Stimulated activated CD8-positive, alpha-beta memory T cell treated with anti-CD3 and anti-CD28 coated beads, Interleukin-2, amount 100 ng/mL, for 1 hour (primary cell): ENCODE measurements at regions not wholly inside any gene's neighbourhood (a gene's known extent, or its start where the extent isn't known, plus 50 kb on each side); places are given as distances from the start of the nearest gene placed in this dataset.

ENCODE experiments used
- DNase-seq, 2 donors: peaks; one replicate each; pipeline ENCODE4 v3.0.0-alpha.2; 2020; ENCODE audit warnings: low read depth in 2 of 2

DNA sequence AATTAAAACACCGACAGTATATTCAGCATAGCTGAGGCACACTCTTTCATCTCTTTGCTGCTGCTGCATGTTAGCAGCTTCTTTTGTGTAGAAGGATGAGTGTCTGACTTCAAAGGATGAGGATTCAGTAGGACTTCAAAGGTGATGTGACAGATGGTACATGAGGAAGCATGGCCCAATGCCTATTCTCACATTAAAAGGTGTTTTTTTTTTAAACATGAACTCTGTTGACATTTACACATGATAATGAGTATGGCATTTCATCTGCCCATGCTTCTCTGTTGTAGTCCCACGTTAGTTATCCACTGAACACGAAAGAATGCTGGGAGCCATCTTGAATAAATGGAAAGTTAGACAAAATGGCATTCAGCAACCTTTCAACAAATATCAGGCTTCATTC, 1950.8 kb upstream of the PIK3C3 start:
- DNase-seq, result no peak

DNA sequence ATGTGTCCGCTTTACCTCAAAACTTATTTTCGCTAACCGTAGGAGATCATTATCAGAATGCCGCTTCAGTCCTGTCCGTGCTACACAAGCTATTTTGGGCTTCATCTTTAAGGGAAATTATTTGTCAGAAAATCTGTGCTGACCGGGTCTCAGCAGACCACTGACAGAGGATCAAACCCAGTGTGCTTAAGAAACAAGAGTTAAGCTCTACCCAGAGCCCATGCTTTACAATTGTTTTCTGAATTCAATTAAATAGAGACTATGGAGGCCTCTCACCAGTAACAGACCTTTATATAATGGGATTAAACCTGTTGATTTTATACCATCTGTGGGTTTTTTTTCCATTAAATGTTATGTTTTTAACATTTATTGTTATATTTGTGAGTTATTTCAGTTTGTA, 1956.7 kb upstream of the PIK3C3 start:
- no peak for DNase-seq

DNA sequence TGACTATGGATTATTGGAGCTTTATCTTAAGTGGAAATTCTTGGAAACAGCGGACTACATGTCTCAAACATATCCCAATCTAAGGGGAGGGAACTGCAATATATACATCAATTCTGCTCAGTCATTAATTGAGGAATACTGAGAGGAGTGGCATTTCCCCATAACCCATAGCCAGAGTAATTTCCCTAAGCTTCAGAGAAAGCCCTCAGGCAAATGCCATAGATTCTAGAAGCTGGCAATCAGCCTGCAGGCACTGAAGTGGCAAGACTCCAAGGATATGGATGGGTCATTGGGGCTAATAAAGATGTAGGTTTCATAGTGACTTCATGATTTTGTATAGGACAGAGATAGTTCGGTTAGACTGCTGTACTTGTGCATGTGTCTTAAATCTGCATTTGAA, 1960.5 kb upstream of the PIK3C3 start:
- DNase-seq, result no peak

DNA sequence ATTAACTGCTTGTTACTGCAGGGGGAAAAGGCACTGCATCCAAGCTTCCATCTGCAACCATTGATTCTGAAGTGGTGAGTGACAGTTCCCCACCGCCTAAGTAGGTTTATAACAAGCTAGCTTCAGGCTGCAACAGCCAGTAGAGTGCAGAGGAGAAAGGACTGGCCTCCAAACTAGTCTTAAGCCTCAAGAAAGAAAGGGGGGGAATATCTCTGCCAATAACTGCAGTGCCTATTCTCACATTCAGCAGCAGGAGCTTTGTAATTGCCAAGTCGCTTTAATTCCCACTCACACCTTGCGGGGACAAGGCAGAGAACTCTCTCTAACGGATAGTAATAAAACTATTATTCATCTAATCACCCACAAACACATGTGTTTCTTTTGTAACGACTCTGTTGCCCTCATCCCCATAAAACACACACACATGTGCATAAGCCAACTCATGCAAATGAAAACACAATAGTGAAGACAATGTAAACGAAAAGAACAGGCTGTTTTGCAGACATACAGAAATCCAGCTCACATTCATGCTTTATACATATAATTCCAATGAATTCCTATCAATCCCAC, 1963.3 kb upstream of the PIK3C3 start:
- DNase-seq, result no peak

DNA sequence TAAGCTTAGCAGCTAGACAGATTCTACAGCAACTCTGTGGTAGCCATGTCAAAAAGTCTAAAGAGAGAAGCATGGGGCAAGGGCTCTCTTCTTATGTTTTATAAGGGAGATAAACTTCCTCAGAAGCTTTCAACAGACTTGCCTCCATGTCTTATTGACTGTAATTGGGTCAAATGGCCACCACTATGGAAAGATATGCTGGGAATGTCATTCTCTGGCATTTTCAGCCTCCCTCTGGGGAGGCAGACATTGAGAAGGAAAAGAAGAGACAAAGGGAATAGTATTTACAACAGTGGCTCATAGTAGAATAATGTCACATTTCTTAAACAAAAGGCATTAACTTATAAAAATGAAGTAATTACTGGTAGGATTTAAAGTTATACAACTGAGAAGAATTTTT, 1964.5 kb upstream of the PIK3C3 start:
- no peak for DNase-seq

DNA sequence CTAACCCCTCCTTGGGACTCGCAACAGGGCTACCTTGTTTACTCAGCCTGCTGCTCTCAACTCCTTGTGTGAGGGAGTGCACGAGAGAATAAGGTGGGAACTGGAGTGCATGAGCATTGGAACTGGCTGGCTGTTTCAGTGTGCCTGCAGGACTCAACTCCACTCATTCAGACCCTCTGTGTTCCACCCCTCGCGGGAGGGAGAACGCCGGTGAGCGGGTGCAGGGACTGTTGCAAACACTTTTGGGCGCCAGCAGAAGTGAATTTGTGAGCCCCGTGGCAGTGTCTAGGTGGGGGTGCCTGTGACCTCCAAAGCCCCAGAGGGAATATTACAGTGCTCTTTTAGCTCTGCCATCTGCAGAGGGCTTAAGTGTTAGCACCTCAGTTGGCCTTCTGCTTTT, 1978.3 kb upstream of the PIK3C3 start:
- DNase-seq, result no peak

DNA sequence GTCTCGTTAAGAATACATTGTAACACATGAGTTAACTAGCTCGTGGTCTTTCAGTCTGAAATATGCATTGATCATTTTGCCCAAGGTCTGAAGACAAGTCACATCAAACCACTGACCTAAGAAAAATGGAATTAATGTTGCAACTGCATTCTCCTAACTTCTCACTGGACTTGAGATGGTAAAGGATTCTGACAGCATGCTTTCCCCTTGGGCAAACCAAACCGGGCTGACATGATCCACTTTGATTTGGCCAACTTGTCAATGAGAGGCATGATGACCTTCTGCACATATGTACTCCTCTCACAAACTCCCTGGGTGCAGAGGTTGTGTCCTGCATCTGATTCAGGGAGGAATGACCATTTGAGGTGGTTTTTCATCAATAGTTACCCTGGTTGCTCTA, 1982.5 kb upstream of the PIK3C3 start:
- no peak for DNase-seq

DNA sequence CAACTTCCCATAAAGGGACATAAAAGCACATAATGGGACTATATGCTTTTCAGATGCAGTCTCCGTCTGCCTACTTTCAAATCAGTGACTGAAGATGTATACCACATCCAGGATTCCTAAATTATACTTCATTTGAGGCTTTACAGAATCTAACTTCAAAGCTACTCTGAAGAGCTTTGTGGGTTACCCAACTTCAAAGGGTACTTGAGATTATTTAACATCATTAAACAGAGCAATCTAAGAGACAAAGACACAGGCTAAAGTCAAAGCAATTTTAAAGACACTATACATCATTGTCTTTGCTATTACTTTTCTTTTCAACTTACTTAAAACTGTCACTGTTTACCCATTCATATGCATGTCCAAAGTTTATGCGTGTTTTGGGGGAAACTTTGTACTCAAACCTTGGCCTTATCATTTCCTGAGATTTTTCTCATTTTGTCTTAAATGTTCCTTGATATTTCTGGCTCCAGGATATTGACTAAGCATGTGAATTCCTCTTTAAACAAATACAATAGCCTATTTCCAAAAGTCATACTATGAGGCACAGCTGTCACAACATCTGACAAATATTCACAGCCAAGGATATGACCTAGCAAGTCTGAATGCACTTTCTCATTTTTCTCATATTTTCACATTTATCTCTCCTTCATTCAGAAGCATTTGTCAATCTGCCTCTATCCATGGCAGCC, 1985.1 kb upstream of the PIK3C3 start:
- DNase-seq, result no peak

DNA sequence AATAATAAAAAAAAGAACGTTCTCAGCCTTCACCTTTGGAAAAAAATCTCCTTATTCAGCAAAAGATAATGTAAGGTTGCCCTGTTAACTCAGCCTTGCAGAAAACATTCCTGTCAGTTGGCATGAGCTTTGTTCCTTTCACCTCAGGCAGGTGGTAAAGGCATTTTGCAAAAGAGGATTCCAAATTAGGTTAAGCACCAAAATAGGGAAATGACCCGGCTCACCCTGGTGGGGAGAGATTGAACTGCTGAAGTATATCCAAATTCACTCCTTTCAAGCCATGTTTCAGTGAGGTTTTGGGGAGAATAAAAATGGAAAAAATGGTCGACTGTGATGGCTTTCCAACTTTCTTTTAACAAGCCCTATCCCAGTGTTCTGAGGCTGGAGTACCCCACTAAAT, 1988.8 kb upstream of the PIK3C3 start:
- no peak for DNase-seq

DNA sequence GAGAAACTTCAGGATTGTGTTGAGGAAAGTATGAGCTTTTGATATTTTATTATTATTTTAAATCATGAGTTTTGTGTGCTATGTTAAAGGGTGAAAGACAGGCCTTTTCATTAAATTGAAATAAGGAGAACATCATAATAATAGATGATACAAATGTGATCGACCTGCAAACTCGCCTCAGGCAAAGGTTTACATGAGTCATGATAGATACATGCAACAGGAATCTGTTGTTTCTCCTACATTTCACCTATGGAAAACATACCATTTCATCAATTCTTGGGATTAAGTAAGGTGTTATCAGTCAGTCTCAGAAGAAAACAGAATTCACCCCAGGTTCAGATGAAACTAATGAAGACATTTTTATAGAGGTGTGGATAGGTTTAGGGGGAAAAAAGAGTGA, 1992.5 kb upstream of the PIK3C3 start:
- no peak for DNase-seq

DNA sequence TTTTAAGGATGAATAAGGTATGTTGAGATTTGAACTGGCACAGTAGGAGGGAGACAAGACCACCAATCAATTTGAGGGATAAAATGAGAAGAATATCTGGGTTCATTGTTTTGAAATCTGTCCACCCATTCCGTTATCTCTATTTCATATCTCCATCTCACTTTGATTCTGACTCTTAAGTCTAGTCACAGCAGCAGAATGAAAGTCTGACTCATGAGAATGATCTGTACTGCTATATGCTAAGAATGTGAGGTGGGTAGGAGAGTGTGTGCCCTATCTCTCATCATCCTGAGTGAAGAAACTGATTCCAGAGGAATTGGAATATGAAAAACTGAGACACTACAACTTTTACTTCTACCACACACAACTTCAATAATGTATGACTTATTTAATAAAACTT, 1994.5 kb upstream of the PIK3C3 start:
- no peak for DNase-seq

DNA sequence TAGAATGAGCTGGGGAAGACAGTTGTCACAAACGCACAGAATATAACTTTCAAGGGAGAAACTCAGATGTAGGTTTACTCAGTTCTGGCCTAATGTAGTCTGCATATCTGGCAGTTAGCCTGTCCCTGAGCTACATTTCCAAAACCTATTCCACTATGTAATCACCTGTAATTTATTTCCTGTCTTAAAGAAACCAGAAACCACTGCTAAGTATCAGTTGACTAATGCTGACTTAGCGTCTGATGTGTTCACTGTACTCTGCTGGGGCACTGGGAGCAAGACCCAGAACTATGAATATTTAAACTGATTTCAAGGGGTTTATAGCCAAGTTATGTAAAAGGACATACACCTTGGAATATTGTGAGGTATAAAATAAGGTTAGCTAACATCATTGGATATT, 1995.2 kb upstream of the PIK3C3 start:
- no peak for DNase-seq

DNA sequence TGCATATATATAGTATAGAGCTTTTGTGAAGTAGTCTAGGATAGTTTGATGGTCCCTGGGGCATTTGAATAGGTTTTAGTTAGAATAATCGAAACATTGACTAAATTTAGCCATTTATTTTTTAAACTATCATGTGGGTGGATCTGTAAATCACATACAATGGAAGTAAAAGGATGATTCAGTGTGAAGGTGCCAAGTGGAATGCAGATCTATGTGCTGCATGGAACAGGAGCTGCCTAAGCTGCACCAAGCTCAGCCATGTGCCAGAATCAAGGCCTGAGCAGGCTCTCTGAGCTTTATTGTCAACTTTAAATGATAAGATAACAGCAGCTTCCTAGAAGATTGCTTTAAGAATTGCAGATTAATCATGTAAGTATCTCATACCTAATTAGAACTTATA, 1996.2 kb upstream of the PIK3C3 start:
- DNase-seq, result no peak

DNA sequence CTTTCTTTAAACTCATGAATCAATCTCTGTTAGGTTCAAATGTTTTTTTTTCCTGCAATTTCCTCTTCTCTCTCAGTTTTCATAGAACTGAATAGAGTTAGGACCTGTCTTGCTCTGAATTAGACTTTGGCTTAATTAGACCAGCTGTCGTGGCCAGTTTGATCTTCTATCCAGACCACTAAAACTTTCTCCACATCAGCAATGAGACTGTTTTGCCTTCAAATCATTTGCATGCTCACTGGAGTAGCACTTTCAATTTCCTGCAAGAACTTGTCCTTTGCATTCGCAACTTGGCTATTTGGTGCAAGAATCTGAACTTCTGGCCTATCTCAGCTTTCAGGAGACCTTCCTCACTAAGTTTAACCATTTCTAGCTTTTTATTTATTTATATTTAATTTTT, 2002.2 kb upstream of the PIK3C3 start:
- no peak for DNase-seq

DNA sequence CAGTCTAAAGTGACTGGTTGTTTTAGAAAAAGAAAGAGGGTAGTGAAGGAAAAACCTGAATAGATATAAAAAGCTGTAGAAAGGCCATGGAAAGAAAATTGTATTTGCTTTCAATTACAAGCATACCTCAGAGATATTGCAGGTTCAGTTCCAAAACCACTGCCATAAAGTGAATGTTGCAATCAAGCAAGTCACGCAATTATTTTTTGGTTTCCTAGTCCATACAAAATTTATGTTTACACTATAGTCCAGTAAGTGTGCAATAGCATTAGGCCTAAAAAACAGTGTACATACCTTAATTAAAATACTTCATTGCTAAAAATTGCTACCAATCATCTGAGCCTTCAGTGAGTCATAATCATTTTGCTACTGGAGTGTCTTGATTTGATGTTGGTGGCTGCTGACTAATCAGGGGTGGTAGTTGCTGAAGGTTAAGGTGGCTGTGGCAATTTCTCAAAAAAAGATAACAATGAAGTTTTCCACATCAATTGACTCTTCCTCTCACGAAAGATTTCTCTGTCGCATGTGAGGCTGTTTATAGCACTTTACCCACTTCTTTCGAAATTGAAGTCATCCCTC, 2003.8 kb upstream of the PIK3C3 start:
- DNase-seq, result no peak

DNA sequence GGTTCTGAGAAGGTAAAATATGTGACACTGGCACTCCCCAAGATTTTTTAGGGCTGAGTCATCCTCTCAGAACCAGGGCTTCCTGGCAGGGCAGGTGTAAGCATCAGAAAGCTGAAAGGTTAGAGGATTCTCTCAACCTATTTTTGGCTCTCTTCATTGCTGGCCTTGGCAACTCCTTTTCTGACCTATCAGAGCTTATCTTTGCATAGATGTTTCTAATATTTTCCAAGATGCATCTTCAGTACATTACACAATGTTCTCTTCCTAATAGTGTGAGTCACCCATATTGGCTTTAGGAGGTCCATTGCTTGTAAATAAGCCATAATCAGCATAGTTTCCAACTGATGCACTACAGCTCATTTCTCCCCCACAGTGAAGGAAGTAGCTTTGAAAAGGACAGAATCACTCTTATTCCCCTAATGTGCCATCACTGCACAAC, 2008.4 kb upstream of the PIK3C3 start:
- DNase-seq, result no peak

DNA sequence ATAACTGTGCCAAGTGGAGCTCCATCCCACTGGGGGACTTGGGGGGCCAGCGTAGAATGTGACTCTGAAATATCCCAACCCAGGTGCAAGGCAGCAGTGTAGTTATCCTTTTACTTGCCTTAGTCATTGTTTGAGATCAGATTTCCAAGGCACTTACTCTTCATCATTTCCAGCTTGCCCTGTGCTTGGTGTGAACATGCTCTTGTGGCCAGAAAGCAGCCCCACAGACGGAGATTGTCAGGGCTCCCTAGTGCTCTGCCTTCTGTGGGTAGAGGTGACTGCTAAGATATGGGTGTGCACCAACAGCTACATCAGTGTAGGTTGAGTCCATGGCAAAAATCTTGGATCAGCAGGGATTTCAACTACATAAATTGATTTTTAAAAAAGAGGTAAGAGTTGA, 2010.0 kb upstream of the PIK3C3 start:
- DNase-seq, result no peak

DNA sequence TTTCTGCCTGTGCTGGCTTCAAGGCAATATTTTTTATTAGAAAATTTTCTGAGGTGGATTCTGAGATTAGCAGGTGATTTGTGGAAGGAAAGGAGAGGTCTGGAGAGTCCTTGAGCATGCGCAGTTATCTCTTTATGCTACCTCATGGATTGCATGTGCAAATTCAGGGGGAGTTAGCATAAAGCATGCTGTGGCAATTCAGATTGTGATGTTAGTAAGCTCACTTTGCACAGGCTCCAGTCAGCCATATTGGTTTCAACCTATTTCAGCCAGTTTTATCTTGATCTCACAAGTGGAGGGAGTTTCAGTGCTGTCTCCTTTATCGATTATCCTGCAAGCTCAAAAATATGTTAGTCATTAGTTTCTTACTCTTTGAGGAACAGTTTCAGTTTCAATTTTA, 2012.3 kb upstream of the PIK3C3 start:
- no peak for DNase-seq

DNA sequence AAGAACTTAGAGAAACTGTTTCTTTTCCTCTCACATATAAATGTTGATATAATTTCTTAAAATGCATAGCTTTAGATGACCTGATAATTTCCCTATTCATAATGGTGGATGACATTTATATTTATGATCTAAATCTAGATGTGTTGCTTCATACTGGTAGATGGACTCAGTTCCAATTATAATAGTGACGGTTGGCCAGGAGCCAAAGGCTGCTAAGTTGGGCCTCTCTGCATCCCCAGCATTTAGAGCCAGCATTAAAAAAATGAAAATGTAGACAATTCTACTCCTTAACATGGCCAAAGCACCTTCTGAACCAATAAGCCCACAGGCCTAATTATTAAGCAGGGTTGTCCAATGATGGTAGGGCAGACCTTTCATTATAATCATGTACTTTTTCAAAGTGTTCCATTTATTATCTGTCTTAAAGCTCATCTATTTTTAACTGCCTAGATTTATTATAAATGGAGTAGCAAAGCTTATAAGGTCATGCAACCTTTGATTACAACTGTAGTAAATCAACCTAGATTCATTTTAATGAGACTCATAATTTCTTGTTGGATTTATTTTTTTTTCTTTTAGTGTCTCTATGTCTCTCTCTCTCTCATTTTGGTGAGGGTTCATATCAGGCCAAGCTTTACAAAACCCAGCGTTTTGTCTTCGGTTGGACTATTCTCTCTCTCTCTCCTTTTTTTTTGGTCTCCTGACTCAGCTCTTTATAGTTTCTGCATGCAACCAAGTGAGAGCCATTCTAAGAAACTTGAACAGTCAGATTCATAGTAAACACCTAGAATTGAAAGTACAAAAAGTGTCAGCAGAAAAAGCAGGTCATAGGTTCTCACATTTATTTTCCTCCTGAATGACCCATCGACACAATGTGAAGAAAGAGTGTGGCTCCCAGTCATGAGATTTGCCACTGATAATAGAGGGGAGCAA, 2016.1 kb upstream of the PIK3C3 start:
- no peak for DNase-seq

DNA sequence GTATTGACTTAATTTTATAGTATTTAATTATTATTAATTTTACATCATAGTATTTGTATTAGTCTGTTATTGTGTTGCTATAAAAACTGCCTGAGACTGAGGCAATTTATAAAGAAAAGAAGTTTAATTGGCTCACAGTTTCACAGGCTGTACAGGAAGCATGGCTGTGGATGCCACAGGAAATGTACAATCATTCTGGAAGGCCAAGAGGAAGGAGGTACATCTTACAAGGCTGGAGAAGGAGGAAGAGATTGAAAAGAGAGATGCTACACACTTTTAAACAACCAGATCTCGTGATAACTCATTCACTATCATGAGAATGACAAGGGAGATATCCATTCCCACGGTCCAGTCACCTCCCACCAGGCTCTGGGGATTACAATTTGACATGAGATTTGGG, 2019.4 kb upstream of the PIK3C3 start:
- DNase-seq, result no peak

DNA sequence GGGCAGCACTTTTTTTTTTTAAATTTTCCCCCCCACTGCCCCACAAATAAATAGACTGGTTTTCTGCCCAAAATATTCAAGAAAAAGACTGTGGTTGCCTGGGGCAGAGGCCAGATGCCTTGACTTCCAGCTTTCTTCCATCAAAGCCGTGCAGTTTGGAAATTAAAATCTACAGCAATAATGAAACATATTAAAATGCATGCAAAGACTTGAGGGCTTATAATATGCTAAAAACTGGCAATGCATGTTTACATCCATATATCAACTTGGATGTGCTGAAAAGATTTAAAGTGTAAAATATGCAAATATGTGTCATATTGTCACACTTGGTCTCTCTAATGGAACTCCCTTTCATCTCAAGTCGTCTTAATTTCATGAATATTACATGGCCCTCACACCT, 2036.2 kb upstream of the PIK3C3 start:
- DNase-seq, result no peak

DNA sequence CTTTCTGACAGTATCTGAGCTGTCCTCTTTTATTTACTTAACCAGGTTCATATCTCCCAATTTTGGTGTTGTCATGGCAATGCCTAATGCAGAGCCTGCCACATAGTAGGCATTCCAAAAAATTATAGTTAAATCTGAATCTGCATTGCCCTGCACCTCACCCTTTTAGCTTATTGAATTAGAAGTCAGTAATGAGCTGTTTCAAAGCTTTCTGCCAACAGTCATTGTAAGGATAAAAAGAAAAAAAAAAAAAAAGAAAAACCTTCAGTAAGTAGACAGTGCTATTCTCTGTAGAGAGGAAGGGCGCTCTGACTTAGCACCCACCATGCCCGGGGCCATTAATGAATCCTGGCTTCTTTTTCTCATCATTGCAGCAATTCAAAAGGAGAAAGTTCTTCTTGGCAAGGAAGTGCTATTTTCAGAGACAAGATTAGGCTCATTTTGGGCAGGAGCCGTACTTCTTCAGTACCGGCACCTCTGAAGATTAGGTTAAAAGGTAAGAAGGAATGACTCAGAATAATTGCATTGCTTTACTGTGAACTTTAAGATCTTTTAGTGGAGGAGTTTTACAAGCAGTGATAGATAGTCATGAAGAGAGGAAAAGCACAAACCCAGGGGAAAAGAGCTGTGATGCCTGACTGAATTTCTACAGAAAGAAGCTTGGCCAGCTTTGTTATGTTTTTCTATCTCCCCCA, 2041.2 kb upstream of the PIK3C3 start:
- DNase-seq, result no peak
